ENCODE measurements at regions not wholly inside any gene's neighbourhood (a gene's known extent, or its start where the extent isn't known, plus 50 kb on each side); places are given as distances from the start of the nearest gene placed in this dataset.

- TF ChIP-seq TSHZ2 (CRISPR knock-in tag; IDR thresholded peaks at IDR 0.05) (no peak), ZNF8 (CRISPR knock-in tag; IDR thresholded peaks at IDR 0.05) (no peak), TOX (CRISPR knock-in tag; IDR thresholded peaks at IDR 0.05; ENCODE audit: borderline replicate concordance) (no peak), ZNF565 (CRISPR knock-in tag; conservative IDR thresholded peaks at IDR 0.05; ENCODE audit: low read depth) (no peak), ZFP30 (CRISPR knock-in tag; IDR thresholded peaks at IDR 0.05) (no peak), CSDC2 (CRISPR knock-in tag; IDR thresholded peaks at IDR 0.05) (no peak), ESRRG (CRISPR knock-in tag; IDR thresholded peaks at IDR 0.05) (no peak), GLIS3 (CRISPR knock-in tag; IDR thresholded peaks at IDR 0.05) (no peak), TCF4 (CRISPR knock-in tag; IDR thresholded peaks at IDR 0.05; ENCODE audit: borderline replicate concordance) (no peak), POU6F1 (CRISPR knock-in tag; IDR thresholded peaks at IDR 0.05; ENCODE audit: borderline replicate concordance, low read depth) (no peak), RARB (CRISPR knock-in tag; IDR thresholded peaks at IDR 0.05) (no peak), ISL1 (CRISPR knock-in tag; IDR thresholded peaks at IDR 0.05) (no peak), BACH2 (CRISPR knock-in tag; IDR thresholded peaks at IDR 0.05; ENCODE audit: borderline replicate concordance) (no peak), CREB5 (CRISPR knock-in tag; IDR thresholded peaks at IDR 0.05; ENCODE audit: low read depth) (no peak), ARNTL (CRISPR knock-in tag; IDR thresholded peaks at IDR 0.05; ENCODE audit: borderline replicate concordance, low read depth) (no peak)
- ATAC-seq, result no peak
Observed at GRCh38 chr2:177068967-177069366, 143.6 kb upstream of the HNRNPA3 start.

GRCh38 chr2:177072090-177072489 is 140.5 kb upstream of the HNRNPA3 start:
- no peak for TF ChIP-seq CSRNP3 (CRISPR knock-in tag; IDR thresholded peaks at IDR 0.05)
- TF ChIP-seq CREB5 (CRISPR knock-in tag; IDR thresholded peaks at IDR 0.05; ENCODE audit: low read depth), result no peak
- no peak for TF ChIP-seq ARNTL (CRISPR knock-in tag; IDR thresholded peaks at IDR 0.05; ENCODE audit: borderline replicate concordance, low read depth)
- TF ChIP-seq OSR1 (CRISPR knock-in tag; IDR thresholded peaks at IDR 0.05), result no peak
- TF ChIP-seq SNAI2 (CRISPR knock-in tag; IDR thresholded peaks at IDR 0.05), result no peak
- TF ChIP-seq POU6F1 (CRISPR knock-in tag; IDR thresholded peaks at IDR 0.05; ENCODE audit: borderline replicate concordance, low read depth), result no peak
- no peak for ATAC-seq

GRCh38 chr2:177073611-177074010 is 139.0 kb upstream of the HNRNPA3 start:
- TF ChIP-seq ZFP30 (CRISPR knock-in tag; IDR thresholded peaks at IDR 0.05), result no peak
- no peak for TF ChIP-seq RARB (CRISPR knock-in tag; IDR thresholded peaks at IDR 0.05)
- TF ChIP-seq CSRNP3 (CRISPR knock-in tag; IDR thresholded peaks at IDR 0.05), result no peak
- no peak for TF ChIP-seq ZFP3 (CRISPR knock-in tag; IDR thresholded peaks at IDR 0.05)
- no peak for ATAC-seq
